ENCODE measurements at regions not wholly inside any gene's neighbourhood (a gene's known extent, or its start where the extent isn't known, plus 50 kb on each side); places are given as distances from the start of the nearest gene placed in this dataset.

DNA sequence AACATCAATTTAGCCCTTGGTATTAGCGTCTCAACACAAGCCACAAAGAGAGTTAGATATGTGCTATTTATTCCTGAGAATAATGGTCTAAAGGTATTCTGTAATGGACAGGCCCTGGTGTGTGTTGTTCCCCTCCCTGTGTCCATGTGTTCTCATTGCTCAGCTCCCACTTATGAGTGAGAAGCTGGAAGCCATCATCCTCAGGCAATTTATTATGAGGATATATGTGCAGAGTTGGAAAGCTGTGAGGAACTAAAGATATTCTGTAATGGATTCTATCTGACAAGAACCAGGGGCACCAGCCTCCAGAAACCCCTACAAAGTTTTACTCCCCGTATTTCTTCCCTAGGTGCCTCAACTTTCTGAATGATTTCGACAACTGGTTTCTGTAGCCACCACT, 210.8 kb downstream of the GRIN2B start:
- intact Hi-C loops (cut with micrococcal nuclease; ENCODE audit: unreplicated experiment), result no loop called here

DNA sequence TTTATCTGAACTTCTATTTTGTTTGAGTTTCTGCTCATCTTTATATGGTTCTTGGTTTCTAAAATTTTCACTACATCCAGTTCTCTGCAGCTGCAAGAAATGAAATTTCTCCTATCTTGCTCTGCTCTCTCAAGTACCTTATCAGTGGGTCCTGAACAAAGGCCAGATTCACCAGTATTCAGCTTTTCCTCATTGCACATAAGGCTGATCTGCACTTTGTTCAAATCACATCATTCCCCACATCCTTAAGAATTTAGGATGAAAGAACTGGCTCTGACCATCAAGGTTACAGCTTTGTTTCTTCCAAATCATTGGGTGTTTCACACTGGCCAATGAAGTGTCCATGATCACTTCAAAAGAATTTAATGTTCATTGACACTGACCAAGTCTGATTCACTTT, 211.4 kb downstream of the GRIN2B start:
- ChIA-PET CTCF (no interaction called here), POLR2A (no interaction called here)
- TF ChIP-seq, protein P1, sequence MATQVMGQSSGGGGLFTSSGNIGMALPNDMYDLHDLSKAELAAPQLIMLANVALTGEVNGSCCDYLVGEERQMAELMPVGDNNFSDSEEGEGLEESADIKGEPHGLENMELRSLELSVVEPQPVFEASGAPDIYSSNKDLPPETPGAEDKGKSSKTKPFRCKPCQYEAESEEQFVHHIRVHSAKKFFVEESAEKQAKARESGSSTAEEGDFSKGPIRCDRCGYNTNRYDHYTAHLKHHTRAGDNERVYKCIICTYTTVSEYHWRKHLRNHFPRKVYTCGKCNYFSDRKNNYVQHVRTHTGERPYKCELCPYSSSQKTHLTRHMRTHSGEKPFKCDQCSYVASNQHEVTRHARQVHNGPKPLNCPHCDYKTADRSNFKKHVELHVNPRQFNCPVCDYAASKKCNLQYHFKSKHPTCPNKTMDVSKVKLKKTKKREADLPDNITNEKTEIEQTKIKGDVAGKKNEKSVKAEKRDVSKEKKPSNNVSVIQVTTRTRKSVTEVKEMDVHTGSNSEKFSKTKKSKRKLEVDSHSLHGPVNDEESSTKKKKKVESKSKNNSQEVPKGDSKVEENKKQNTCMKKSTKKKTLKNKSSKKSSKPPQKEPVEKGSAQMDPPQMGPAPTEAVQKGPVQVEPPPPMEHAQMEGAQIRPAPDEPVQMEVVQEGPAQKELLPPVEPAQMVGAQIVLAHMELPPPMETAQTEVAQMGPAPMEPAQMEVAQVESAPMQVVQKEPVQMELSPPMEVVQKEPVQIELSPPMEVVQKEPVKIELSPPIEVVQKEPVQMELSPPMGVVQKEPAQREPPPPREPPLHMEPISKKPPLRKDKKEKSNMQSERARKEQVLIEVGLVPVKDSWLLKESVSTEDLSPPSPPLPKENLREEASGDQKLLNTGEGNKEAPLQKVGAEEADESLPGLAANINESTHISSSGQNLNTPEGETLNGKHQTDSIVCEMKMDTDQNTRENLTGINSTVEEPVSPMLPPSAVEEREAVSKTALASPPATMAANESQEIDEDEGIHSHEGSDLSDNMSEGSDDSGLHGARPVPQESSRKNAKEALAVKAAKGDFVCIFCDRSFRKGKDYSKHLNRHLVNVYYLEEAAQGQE (IDR thresholded peaks at IDR 0.05; ENCODE audit: insufficient read depth in 1 of 2, low read depth in 2 of 2, low read length in 1 of 2), result no peak
- TF ChIP-seq TCF7L2 (IDR thresholded peaks at IDR 0.05; ENCODE audit: low read depth, low read length), result no peak
- TF ChIP-seq SIN3A (IDR thresholded peaks at IDR 0.05; ENCODE audit: borderline replicate concordance, insufficient read depth, low read depth, low read length), result no peak
- no peak for TF ChIP-seq POLR2AphosphoS5 (IDR thresholded peaks at IDR 0.05; ENCODE audit: low read depth, low read length)
- TF ChIP-seq, protein P2, sequence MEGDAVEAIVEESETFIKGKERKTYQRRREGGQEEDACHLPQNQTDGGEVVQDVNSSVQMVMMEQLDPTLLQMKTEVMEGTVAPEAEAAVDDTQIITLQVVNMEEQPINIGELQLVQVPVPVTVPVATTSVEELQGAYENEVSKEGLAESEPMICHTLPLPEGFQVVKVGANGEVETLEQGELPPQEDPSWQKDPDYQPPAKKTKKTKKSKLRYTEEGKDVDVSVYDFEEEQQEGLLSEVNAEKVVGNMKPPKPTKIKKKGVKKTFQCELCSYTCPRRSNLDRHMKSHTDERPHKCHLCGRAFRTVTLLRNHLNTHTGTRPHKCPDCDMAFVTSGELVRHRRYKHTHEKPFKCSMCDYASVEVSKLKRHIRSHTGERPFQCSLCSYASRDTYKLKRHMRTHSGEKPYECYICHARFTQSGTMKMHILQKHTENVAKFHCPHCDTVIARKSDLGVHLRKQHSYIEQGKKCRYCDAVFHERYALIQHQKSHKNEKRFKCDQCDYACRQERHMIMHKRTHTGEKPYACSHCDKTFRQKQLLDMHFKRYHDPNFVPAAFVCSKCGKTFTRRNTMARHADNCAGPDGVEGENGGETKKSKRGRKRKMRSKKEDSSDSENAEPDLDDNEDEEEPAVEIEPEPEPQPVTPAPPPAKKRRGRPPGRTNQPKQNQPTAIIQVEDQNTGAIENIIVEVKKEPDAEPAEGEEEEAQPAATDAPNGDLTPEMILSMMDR (IDR thresholded peaks at IDR 0.05), result no peak

More for the DNA sequence above, 210.8 kb downstream of the GRIN2B start:
- H3K27me3 ChIP-seq (ENCODE audit: control insufficient read depth, insufficient read depth, low read length), result no peaks in the 10 kb centered on the region
- H3K27ac ChIP-seq (ENCODE audit: low read length), result no peak overlapping the region
- TF ChIP-seq, protein P1 (IDR thresholded peaks at IDR 0.05; ENCODE audit: insufficient read depth in 1 of 2, low read depth in 2 of 2, low read length in 1 of 2), result no peak
- TF ChIP-seq TCF7L2 (IDR thresholded peaks at IDR 0.05; ENCODE audit: low read depth, low read length) (no peak), SIN3A (IDR thresholded peaks at IDR 0.05; ENCODE audit: borderline replicate concordance, insufficient read depth, low read depth, low read length) (no peak), POLR2AphosphoS5 (IDR thresholded peaks at IDR 0.05; ENCODE audit: low read depth, low read length) (no peak)
- TF ChIP-seq, protein P2 (IDR thresholded peaks at IDR 0.05), result no peak
- DNase-seq (ENCODE audit: low read depth, low spot score) (no peak), ATAC-seq (no peak)
- BruUV-seq (replicated peaks), result no TSS peak
- no peaks in the 10 kb centered on the region for H3K36me3 ChIP-seq (ENCODE audit: control insufficient read depth, insufficient read depth, low read length)
- no peak overlapping the region for H3K4me3 ChIP-seq (ENCODE audit: low read depth in 2 of 2, low read length in 2 of 2)
- ChIA-PET POLR2A (no interaction called here), CTCF (no interaction called here)
- no peaks in the 10 kb centered on the region for H3K4me1 ChIP-seq (ENCODE audit: control insufficient read depth, insufficient read depth, low read length)
- H3K9me3 ChIP-seq (ENCODE audit: control insufficient read depth, insufficient read depth, low read depth, low read length), result no peaks in the 10 kb centered on the region
- in situ Hi-C loops (cut with HindIII; ENCODE audit: low pct_unique_long_range_greater_than_20kb, low sequenced_read_pairs), result no loop called here

More for the DNA sequence above, 211.4 kb downstream of the GRIN2B start:
- Histone ChIP-seq H3K27ac (ENCODE audit: low read length) (no peak overlapping the region), H3K9me3 (ENCODE audit: control insufficient read depth, insufficient read depth, low read depth, low read length) (no peaks in the 10 kb centered on the region), H3K27me3 (ENCODE audit: control insufficient read depth, insufficient read depth, low read length) (no peaks in the 10 kb centered on the region), H3K36me3 (ENCODE audit: control insufficient read depth, insufficient read depth, low read length) (no peaks in the 10 kb centered on the region), H3K4me3 (ENCODE audit: low read depth in 2 of 2, low read length in 2 of 2) (no peak overlapping the region), H3K4me1 (ENCODE audit: control insufficient read depth, insufficient read depth, low read length) (no peaks in the 10 kb centered on the region)
- intact Hi-C loops (cut with micrococcal nuclease; ENCODE audit: unreplicated experiment), result no loop called here
- ATAC-seq (no peak), DNase-seq (ENCODE audit: low read depth, low spot score) (no peak)
- no TSS peak for BruUV-seq (replicated peaks)
- in situ Hi-C loops (cut with HindIII; ENCODE audit: low pct_unique_long_range_greater_than_20kb, low sequenced_read_pairs), result no loop called here

Data from Panc1 (cell line).